Vagina (tissue), 2 donors: ENCODE measurements at regions not wholly inside any gene's neighbourhood (a gene's known extent, or its start where the extent isn't known, plus 50 kb on each side); places are given as distances from the start of the nearest gene placed in this dataset.

Experiments
- POLR2AphosphoS5 ChIP-seq, 2 donors: sonication (generic); formaldehyde crosslinking; IDR thresholded peaks; one replicate each; pipeline ENCODE4 v1.9.0; 2017; ENCODE audit warnings: antibody characterized with exemption in 2 of 2, mild to moderate bottlenecking in 2 of 2, low read depth in 1 of 2; ENCODE audit not compliant: insufficient read depth in 1 of 2
- TF ChIP-seq, protein P1 (sequence below), 3 experiments: fragments of 450-650 bp in 2 of 3; fragments of 200-600 bp in 1 of 3; sonication (generic) in 1 of 3; IDR thresholded peaks; one replicate each; pipeline ENCODE4 v1.5.1; 2017 to 2019; ENCODE audit warnings: antibody characterized with exemption in 3 of 3, mild to moderate bottlenecking in 2 of 3, moderate library complexity in 2 of 3

DNA sequence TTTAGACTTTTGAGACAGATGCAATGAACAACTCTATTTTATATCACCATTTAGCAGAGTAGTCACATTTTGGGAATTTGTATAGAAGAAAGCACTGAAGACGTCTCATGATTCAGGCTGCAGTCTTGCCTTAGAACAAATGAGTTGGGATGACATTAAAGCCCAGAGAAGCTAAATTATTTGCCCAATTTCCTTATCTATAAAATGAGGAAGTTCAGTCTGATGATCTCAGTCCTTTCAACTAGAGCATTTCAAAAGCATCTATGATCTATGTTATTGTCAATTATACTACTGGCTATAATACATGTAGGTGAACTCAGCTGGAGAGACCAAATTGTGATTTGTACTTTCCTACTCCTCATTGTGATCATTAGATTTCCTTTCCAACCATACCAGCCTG is 154.1 kb downstream of the OSTF1 start:
- no peak for TF ChIP-seq POLR2AphosphoS5 (IDR thresholded peaks at IDR 0.05; ENCODE audit: insufficient read depth in 1 of 2, low read depth in 1 of 2)
- TF ChIP-seq, protein P1, sequence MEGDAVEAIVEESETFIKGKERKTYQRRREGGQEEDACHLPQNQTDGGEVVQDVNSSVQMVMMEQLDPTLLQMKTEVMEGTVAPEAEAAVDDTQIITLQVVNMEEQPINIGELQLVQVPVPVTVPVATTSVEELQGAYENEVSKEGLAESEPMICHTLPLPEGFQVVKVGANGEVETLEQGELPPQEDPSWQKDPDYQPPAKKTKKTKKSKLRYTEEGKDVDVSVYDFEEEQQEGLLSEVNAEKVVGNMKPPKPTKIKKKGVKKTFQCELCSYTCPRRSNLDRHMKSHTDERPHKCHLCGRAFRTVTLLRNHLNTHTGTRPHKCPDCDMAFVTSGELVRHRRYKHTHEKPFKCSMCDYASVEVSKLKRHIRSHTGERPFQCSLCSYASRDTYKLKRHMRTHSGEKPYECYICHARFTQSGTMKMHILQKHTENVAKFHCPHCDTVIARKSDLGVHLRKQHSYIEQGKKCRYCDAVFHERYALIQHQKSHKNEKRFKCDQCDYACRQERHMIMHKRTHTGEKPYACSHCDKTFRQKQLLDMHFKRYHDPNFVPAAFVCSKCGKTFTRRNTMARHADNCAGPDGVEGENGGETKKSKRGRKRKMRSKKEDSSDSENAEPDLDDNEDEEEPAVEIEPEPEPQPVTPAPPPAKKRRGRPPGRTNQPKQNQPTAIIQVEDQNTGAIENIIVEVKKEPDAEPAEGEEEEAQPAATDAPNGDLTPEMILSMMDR (IDR thresholded peaks at IDR 0.05) = no peak
